SU-DHL-6 (cell line): ENCODE measurements at regions not wholly inside any gene's neighbourhood (a gene's known extent, or its start where the extent isn't known, plus 50 kb on each side); places are given as distances from the start of the nearest gene placed in this dataset.

Experiments
- CTCF ChIP-seq: fragments of 200-600 bp; sonication (generic); IDR thresholded peaks from one replicate; pipeline ENCODE4 v1.5.1; 2017; ENCODE audit warnings: antibody characterized with exemption, mild to moderate bottlenecking, low read length, moderate library complexity; ENCODE audit not compliant: insufficient read depth, poor library complexity, severe bottlenecking
- EZH2phosphoT487 ChIP-seq: fragments of 200-600 bp; sonication (generic), shearing (Covaris generic); conservative IDR thresholded peaks from 2 replicates; pipeline ENCODE4 v1.6.1; 2018; ENCODE audit warnings: mild to moderate bottlenecking, antibody characterized with exemption, low read length, moderate library complexity, mixed read lengths

DNA sequence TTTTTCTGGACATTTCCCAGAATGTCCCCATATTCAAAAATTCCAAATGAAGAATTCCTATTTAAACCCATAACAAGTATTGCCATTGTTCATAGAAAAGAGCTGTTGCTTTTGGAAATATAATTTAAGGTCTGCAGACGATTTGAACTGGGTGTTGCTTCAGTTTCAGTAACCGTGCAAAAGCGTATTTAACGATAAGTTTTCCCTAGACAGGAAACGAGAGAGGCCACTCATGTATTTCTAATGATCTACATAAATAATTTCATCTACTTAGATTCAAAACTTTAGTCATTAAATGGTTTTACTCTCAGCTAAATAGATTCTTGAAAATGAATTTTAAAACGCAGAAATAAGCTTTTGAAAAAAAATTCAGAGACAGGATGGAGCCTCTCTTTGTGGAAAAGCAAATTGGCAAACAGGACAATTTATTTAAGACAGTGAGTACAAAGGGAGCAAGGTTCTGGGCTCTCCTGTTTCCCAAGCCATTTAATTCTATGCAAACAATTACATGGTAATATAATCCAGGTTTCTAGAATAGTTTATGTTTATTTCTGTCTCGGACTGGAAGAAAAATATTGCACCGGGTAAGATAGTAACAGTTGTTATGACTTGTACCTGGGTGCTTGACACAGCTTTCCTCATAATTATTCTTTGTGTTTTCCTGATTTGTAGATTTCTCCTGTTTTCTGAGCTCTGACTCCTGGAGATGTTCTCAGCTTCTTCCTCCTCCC, 263.0 kb downstream of the BAMBI start:
- TF ChIP-seq CTCF (no peak), EZH2phosphoT487 (no peak)
